ENCODE measurements at regions not wholly inside any gene's neighbourhood (a gene's known extent, or its start where the extent isn't known, plus 50 kb on each side); places are given as distances from the start of the nearest gene placed in this dataset.

GRCh38 chr15:37550360-37551024 lies 383.9 kb upstream of the TMCO5A start:
- no peaks in the 10 kb centered on the region for H3K27me3 Mint-ChIP-seq
- no peak for ATAC-seq
- no peak for DNase-seq

DNA sequence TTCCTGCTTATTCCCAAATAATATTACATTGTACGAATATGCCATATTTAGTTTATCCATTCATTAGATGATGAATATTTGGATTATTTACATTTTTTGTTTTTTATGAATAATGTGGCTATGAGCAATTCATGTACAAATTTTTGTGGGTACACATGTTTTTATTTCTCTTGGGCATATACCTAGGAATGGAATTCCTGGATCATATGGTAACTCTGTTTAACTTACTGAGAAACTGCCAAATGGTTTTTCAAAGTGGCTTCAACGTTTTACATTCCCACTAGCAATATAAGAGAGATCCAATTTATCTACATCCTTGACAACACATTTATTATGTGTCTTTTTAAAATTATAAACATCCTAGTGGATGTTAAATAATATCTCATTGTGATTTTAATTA lies 362.0 kb upstream of the TMCO5A start:
- no peak for DNase-seq
- no peak overlapping the region for H3K4me3 Mint-ChIP-seq
- no peak for ATAC-seq
- H3K4me1 Mint-ChIP-seq: no peaks in the 10 kb centered on the region
- H3K27ac Mint-ChIP-seq: no peak overlapping the region
- H3K9me3 Mint-ChIP-seq: peaks cover 0 to 8% of the 10 kb centered on the region in 2 donors
- H3K27me3 Mint-ChIP-seq: no peaks in the 10 kb centered on the region

More at GRCh38 chr15:37550360-37551024, 383.9 kb upstream of the TMCO5A start:
- H3K27ac Mint-ChIP-seq: no peak overlapping the region
- no peaks in the 10 kb centered on the region for H3K4me1 Mint-ChIP-seq
- H3K4me3 Mint-ChIP-seq: no peak overlapping the region
- peaks cover 11 to 16% of the 10 kb centered on the region in 2 donors for H3K9me3 Mint-ChIP-seq

DNA sequence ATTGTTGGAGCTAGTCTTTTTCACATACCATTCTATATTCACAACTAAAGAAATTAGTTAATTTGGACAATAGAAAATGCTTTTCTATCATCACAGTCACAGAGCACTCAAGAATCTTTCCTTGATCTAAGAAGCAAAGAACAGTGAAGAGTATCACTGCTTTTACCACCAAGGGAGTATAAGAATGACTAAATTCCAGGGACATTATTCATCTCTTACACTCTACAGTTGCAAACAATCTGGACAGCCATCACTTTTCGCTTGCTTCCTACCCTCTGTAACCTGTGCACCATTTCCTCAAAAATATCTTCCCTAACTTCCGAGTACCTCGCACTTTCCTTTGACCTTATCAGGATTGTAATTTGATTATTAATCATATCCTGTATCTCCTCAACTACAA lies 359.5 kb upstream of the TMCO5A start:
- Mint-ChIP-seq H3K4me3 (no peak overlapping the region), H3K27ac (no peak overlapping the region), H3K4me1 (no peaks in the 10 kb centered on the region), H3K27me3 (no peaks in the 10 kb centered on the region), H3K9me3 (no peaks in the 10 kb centered on the region)
- no peak for DNase-seq
- no peak for ATAC-seq

DNA sequence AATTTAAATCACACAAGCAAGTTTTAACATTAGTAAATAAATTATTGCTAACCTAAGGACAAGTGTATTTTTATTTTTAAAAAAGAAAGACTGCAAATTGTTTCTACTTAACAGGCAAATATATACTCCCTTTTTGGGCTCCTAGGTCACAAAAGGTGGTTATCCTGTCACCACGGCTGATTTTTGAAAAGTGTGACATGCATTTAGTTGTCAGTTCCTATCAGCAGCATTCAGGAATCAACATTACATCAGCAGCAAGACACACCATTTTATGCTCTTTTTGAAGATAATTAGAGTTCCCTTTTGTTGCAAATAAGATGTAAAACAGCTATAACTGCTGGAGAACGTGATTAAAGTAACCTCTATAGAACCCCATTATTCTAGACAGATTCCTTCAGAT lies 357.5 kb upstream of the TMCO5A start:
- Mint-ChIP-seq H3K27me3 (no peaks in the 10 kb centered on the region), H3K27ac (no peak overlapping the region), H3K4me1 (no peaks in the 10 kb centered on the region), H3K9me3 (no peaks in the 10 kb centered on the region), H3K4me3 (no peak overlapping the region)
- ATAC-seq: no peak
- DNase-seq: no peak

- no peak for ATAC-seq
- H3K4me3 Mint-ChIP-seq: no peak overlapping the region
- peaks cover 0 to 13% of the 10 kb centered on the region in 2 donors for H3K9me3 Mint-ChIP-seq
Measured at GRCh38 chr15:37581866-37582532, 352.4 kb upstream of the TMCO5A start.

DNA sequence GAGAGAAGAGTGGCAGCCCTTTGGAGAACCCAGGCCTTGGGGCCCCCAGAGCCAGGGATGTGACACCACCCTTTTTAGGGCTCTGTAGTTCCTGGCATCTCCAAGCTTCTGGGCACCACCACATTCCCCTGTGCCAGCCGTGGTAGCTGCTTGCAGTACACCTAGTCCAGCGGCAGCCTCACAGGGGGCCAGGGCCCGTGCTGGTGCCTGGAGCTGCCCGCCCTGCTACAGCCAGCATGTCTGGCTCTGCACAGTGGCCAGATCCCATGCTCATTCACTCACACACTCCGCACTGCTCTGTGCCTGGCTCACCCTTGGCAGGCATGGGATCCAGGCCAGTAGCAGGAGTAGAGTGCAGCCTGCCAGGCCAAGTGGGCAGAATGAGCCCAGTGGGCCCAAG lies 351.6 kb upstream of the TMCO5A start:
- Mint-ChIP-seq H3K27ac (no peak overlapping the region), H3K4me3 (no peak overlapping the region), H3K4me1 (no peaks in the 10 kb centered on the region), H3K9me3 (peaks cover 0 to 18% of the 10 kb centered on the region in 2 donors), H3K27me3 (no peaks in the 10 kb centered on the region)
- ATAC-seq (no peak), DNase-seq (no peak)

More at GRCh38 chr15:37581866-37582532, 352.4 kb upstream of the TMCO5A start:
- DNase-seq: no peak
- Mint-ChIP-seq H3K27me3 (no peaks in the 10 kb centered on the region), H3K4me1 (no peaks in the 10 kb centered on the region), H3K27ac (no peak overlapping the region)

DNA sequence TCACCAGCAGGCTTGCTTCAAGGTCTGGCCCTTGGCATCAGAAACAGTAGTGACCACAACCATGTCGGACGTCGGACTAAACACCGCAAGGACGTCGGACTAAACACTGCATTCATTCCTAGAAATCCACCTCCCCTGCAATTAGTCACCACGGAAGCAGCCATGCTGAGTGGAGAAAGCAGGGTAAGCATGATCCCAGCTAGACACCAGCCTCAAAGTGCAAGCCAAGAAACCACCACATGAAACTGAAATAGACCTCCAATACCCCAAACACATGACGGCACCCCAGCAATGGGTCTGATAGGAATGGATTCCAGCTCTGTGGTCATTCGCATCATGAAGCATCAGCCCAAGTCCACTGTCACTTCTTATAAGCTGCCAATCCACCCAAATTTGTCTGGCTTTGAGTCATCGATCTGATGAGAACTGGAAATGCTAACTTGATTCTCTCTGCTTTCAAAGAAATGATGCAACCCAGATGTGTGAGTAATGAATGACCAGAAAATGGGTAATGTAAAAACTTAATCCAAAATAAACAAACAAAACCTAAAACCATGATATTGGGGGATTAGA lies 348.3 kb upstream of the TMCO5A start:
- Mint-ChIP-seq H3K27ac (peak overlapping the region in 1 of 2 donors; percentile 15), H3K4me1 (no peaks in the 10 kb centered on the region), H3K4me3 (no peak overlapping the region), H3K27me3 (no peaks in the 10 kb centered on the region), H3K9me3 (peaks cover 0 to 18% of the 10 kb centered on the region in 2 donors)
- DNase-seq (no peak), ATAC-seq (no peak)

DNA sequence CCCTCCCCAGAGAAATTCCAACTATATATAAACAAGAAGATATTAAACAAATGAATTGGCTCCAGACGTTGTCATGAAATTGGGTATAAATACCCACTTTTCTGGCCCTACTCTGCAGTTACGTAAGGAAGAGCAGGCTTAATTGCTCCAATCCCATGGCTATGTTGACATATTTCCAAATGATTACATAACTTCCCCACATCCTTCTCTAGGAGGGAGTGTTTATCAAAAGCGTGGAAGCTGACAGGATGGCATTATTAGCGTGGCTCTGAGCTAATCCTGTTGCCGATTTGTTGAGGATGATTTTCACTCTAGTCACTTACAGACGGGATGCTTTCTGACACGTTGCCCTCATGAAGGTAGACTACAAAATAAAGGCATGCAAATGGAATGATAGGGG lies 347.5 kb upstream of the TMCO5A start:
- H3K27ac Mint-ChIP-seq: no peak overlapping the region
- H3K9me3 Mint-ChIP-seq: peaks cover 0 to 18% of the 10 kb centered on the region in 2 donors
- no peak for DNase-seq
- no peak overlapping the region for H3K4me3 Mint-ChIP-seq
- no peaks in the 10 kb centered on the region for H3K27me3 Mint-ChIP-seq
- ATAC-seq: no peak
- H3K4me1 Mint-ChIP-seq: no peaks in the 10 kb centered on the region

DNA sequence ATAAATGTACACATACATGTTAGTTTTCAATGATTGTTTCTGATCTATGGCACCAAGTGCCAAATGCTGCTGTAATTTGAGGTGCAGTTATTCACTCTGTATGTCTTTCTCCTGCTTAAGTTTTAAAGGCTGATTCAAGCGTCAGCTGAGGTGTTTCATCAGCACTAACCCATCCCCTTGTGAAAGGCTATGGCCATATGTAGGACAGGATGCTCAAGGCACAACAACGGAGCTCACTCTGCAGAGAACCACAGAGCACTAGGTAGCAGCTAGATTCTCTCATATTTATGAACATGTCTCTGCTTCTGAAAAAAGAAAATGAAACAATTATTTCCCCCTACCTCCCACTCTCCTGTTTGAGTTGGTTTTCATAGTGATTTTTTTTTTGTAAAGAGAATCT lies 340.0 kb upstream of the TMCO5A start:
- no peak for DNase-seq
- no peak overlapping the region for H3K4me3 Mint-ChIP-seq
- H3K9me3 Mint-ChIP-seq: no peaks in the 10 kb centered on the region
- H3K27me3 Mint-ChIP-seq: no peaks in the 10 kb centered on the region
- peak overlapping the region in 1 of 2 donors; percentile 27 for H3K27ac Mint-ChIP-seq
- ATAC-seq: no peak
- H3K4me1 Mint-ChIP-seq: no peaks in the 10 kb centered on the region

GRCh38 chr15:37595426-37595970 lies 338.9 kb upstream of the TMCO5A start:
- no peak for ATAC-seq
- no peak overlapping the region for H3K4me3 Mint-ChIP-seq
- H3K27me3 Mint-ChIP-seq: no peaks in the 10 kb centered on the region
- no peak for DNase-seq
- no peaks in the 10 kb centered on the region for H3K9me3 Mint-ChIP-seq
- H3K27ac Mint-ChIP-seq: no peak overlapping the region
- H3K4me1 Mint-ChIP-seq: no peaks in the 10 kb centered on the region

GRCh38 chr15:37599156-37599555 lies 335.3 kb upstream of the TMCO5A start:
- Mint-ChIP-seq H3K9me3 (no peaks in the 10 kb centered on the region), H3K4me3 (no peak overlapping the region), H3K27me3 (no peaks in the 10 kb centered on the region), H3K4me1 (no peaks in the 10 kb centered on the region), H3K27ac (no peak overlapping the region)
- DNase-seq: no peak
- ATAC-seq: no peak

DNA sequence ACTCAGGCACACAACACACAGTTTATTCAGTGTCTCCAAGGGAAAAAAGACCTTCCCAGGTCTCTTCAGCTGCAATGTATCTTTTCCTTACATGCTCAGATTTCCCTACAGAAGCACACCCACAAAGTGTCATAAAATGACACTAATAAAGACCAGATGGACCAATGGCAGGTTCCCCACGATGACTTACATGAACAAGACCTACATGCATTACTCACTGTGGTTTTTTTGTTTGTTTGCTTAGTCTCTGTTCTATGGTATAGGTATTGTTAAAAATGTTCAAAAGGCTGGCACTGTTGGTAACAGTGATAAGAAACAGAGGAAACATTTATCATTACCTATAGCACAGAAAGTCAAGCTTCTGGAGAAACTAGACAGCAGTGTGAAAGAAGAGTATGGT lies 318.2 kb upstream of the TMCO5A start:
- DNase-seq (no peak), ATAC-seq (no peak)
- no peaks in the 10 kb centered on the region for H3K4me1 Mint-ChIP-seq
- H3K27me3 Mint-ChIP-seq: no peaks in the 10 kb centered on the region
- H3K27ac Mint-ChIP-seq: no peak overlapping the region
- H3K4me3 Mint-ChIP-seq: no peak overlapping the region
- peaks cover 7 to 9% of the 10 kb centered on the region in 2 donors for H3K9me3 Mint-ChIP-seq

DNA sequence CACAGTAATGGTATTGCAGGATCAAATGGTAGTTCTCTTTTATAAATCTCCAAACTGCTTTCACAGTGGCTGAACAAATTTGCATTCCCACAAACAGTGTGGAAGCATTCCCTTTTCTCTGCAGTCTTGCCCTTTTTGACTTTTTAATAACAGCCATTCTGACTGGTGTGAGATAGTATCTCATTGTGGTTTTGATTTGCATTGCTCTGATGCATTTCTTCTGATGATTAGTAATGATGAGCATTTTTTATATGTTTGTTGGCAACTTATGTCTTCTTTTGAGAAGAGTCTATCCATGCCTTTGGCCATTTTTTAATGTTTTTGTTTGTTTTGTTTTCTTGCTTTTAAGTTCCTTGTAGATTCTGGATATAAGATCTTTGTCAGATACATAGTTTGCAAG lies 316.1 kb upstream of the TMCO5A start:
- H3K4me1 Mint-ChIP-seq: no peaks in the 10 kb centered on the region
- no peaks in the 10 kb centered on the region for H3K27me3 Mint-ChIP-seq
- H3K27ac Mint-ChIP-seq: no peak overlapping the region
- ATAC-seq (no peak), DNase-seq (no peak)
- H3K4me3 Mint-ChIP-seq: no peak overlapping the region
- H3K9me3 Mint-ChIP-seq: peaks cover 7 to 9% of the 10 kb centered on the region in 2 donors

DNA sequence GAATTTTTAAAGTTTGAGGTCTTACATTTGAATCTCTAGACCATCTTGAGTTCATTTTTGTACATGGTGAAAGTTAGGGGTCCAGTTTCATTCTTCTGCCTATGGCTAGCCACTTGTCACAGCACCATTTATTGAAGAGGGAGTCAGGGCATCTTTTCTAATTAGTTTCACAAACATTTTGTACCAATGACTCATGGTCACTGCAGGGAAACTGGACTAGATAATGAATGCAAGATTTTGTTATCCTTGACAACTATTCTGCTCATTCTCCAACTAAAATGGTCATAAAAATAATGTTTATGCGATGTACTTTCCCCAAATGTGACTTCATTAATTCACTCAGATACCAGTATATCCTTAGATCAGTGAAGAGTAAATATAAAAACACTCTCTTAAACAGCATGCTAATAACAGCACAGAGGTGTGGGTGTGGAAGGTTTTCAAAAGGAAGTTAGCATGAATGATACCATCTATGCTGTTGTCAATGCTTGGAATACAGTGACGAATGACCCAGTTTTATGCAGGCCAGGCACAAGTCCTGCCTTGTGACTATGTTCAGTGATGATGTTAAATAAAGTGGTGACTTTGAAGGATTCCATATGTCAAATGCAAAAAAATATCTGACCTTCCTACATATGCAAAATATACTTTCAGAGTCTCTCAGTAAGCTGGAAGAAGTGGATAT lies 314.9 kb upstream of the TMCO5A start:
- DNase-seq: no peak
- Mint-ChIP-seq H3K4me1 (no peaks in the 10 kb centered on the region), H3K4me3 (no peak overlapping the region)

GRCh38 chr15:37625576-37625975 lies 308.9 kb upstream of the TMCO5A start:
- ATAC-seq: no peak
- H3K4me3 Mint-ChIP-seq: no peak overlapping the region
- H3K27ac Mint-ChIP-seq: no peak overlapping the region

More for the DNA sequence above, 314.9 kb upstream of the TMCO5A start:
- H3K27ac Mint-ChIP-seq: no peak overlapping the region
- peaks cover 7 to 9% of the 10 kb centered on the region in 2 donors for H3K9me3 Mint-ChIP-seq
- no peaks in the 10 kb centered on the region for H3K27me3 Mint-ChIP-seq
- no peak for ATAC-seq

GRCh38 chr15:37628507-37628906 lies 305.9 kb upstream of the TMCO5A start:
- DNase-seq: no peak
- H3K4me1 Mint-ChIP-seq: no peaks in the 10 kb centered on the region
- no peak overlapping the region for H3K4me3 Mint-ChIP-seq
- no peak for ATAC-seq
- H3K9me3 Mint-ChIP-seq: no peaks in the 10 kb centered on the region
- H3K27ac Mint-ChIP-seq: no peak overlapping the region
- no peaks in the 10 kb centered on the region for H3K27me3 Mint-ChIP-seq

More at GRCh38 chr15:37625576-37625975, 308.9 kb upstream of the TMCO5A start:
- Mint-ChIP-seq H3K4me1 (no peaks in the 10 kb centered on the region), H3K9me3 (no peaks in the 10 kb centered on the region), H3K27me3 (no peaks in the 10 kb centered on the region)
- no peak for DNase-seq

All from stimulated activated naive CD8-positive, alpha-beta T cell treated with anti-CD3 and anti-CD28 coated beads, Interleukin-15, amount 100 ng/mL, for 72 hours (primary cell).